Dermis blood vessel endothelial cell (primary cell): ENCODE measurements at regions not wholly inside any gene's neighbourhood (a gene's known extent, or its start where the extent isn't known, plus 50 kb on each side); places are given as distances from the start of the nearest gene placed in this dataset.

Source experiments
- DNase-seq: peaks from one replicate; pipeline ENCODE4 v3.0.0; 2010

GRCh38 chr3:27945229-27945628, 223.1 kb upstream of the EOMES start:
- DNase-seq = no peak

- DNase-seq = no peak
Measured at GRCh38 chr3:27960133-27960532, 238.0 kb upstream of the EOMES start.

DNA sequence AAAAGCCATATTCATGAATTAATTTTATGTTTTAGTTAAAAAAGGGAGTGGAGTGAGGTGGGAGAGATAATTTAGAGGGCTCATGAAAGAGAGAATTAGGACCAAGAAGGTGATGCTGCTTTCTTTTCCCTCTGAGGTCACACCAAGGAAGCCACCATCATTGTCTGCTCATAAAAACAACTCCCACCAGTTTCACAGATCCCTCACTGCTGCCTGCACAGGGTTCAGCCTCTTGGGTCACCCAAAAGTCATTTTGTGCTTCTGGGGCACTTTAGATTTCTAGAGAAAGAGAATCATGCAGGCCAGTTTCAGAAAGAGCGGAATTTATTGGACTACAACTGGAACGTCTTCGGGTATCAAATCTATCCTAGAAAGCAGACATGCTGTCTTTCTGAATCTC, 241.4 kb upstream of the EOMES start:
- DNase-seq = no peak

DNA sequence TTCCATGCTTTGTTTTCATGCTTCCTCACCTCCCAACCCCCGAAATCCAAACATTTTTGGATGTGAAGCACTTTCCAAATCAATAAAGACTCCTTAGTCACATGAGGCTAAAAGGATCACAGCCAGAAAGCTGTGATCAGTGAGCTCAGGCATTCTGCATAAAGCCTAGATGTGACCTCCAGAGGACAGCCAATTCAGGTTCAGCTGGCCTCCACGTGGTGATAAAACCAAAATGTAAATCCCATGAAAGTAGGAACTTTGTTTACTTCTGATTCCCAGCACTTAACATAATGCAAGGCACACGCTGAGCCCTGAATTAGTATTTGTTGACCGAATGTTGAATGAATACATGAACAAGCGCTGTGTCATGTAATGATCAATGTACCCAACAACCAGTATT, 249.5 kb upstream of the EOMES start:
- DNase-seq = no peak

GRCh38 chr3:27976933-27977332, 254.8 kb upstream of the EOMES start:
- DNase-seq = peak; percentile 4

DNA sequence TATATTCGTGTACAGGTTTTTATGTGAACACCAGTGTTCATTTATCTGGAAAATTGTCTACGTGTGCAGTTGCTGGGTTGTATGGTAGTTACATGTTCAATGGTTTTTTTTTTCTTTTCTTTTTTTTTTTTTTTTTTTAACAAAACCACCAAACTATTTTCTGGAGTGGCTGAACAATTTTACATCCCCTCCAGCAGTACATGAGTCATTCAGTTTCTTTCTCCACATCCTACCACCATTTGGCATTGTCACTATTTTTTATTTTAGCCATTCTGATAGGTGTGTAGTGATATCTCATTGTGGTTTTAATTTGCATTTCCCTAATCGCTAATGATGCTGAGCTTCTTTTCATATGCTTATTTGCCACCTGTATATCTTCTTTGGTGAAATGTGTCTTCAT, 256.3 kb upstream of the EOMES start:
- DNase-seq = no peak

GRCh38 chr3:27985369-27986035, 255.9 kb upstream of the CMC1 start:
- no peak for DNase-seq

DNA sequence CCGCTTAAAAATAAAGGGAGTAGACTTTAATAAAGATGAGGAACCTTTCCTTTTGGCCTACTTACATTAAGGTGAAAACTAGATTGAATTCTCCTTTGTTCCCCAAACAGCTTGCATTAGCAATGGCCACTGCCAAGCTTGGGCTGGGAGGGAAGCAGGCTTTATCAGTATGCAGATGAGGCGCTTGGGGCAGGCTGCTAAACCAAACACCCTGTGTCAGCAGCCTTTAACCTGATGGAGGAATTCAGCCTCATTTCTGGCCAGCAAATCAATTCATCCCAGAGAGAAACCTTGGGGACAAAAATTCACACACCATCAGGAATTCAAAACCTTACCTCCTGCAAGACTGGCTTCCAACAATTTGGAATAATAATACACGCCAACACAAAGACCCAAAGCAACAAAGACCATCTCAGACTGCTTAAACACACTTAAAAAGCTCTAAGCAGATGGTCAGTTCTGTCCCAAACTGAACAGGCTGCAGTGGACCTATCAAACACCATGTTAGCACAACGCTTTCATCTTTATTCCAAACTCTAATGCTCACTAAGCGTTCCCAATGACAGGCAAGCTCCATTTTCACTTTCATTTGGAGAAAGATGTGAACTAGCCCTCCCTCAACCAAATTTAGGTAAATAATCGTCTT, 255.1 kb upstream of the CMC1 start:
- DNase-seq = no peak

- no peak for DNase-seq
Measured at GRCh38 chr3:27990324-27990723, 251.1 kb upstream of the CMC1 start.

DNA sequence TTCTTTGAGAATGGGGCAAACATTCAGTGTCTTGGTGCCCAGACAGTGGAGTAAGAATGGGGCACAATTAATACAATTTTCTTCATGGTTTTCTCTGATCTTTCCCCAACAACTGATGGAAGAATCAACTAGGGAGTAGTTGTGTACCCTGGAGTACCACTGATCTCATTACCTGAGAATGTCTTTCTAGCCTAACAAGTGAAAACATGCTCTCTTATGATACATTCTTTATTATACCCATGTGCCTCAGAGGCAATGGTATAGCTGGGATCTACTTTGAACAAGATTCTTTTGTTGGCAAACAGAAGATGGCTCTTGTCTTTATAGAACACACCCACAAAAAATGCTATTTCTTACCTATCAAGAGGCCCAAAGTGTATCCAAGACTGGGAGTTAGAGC, 250.6 kb upstream of the CMC1 start:
- DNase-seq = no peak

- DNase-seq = no peak
Measured at GRCh38 chr3:27993051-27993450, 248.4 kb upstream of the CMC1 start.

DNA sequence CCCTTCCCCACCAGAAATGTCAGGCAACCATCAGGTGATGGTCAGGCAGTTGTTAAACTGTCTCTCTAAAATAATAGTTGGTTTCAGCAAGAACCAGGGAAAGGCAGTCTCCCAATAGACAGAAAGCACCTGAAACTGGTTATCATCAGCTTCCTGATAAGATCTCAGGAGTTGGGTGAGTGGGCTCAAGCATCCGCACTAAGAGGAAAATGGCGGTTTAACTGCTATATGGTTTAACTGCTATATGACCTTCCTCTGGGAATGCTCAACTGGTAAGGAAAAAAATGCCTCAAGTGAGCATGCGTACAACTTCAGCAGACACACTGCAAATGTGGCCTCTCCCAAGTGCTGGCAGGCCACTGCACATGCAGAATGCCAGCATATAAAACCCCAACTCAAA, 240.8 kb upstream of the CMC1 start:
- no peak for DNase-seq

DNA sequence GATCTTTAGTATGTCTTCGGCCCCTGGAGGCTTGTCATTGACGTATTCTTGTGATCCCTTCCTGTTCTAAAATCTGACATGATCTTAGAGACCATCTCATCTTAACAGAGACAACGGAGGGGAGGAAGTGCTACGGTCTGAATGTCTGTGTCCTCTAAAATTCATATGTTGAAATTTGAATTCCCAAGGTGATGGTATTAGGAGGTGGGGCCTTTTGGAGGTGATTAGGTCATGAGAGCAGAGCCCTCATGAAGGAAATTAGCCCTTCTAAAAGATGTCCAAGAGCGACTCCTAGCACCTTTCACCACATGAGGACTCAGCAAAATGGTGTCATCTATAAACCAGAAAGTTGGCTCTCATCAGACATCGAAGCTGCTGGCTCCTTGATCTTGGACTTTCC, 233.2 kb upstream of the CMC1 start:
- DNase-seq = no peak

- no peak for DNase-seq
Measured at GRCh38 chr3:28012830-28013229, 228.6 kb upstream of the CMC1 start.

GRCh38 chr3:28013864-28014473, 227.4 kb upstream of the CMC1 start:
- DNase-seq = no peak

GRCh38 chr3:28018925-28019718, 222.3 kb upstream of the CMC1 start:
- DNase-seq = no peak

DNA sequence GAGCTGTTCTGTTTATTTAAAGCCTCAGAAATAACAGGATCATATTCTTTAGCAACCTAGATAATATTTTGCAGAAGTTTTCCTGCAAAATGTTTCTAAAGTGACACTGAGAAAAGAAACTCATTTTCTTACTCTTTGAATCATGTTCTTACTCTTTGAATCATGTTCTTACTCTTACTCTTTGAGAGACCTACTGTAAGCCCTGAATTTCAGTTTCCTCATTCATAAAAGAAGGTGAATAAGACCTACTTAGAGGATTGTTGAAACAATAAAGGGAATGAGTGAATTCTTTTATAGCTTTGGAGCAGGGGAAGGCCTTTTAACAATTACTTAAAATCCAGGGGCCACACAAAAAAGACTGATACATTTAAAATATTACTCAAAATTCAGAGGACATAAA, 221.7 kb upstream of the CMC1 start:
- DNase-seq = no peak

DNA sequence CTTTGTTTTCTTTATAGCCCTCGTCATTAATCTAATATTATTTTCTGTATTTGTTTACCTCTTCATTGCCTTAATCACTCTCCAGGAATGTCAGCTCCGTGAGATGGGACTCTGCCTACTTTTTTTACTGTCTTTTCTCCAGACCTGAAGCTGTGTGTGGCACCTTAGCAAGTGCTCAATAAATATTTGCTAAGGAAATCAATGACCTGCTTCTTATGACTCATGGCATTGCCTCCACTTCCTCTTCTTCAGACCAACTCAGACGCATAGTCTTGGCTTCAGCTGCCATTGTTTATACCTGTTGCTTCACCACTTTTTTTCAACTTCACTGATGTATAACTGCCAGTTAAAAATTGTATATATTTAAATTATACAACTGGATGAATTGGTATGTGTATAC, 218.5 kb upstream of the CMC1 start:
- no peak for DNase-seq

GRCh38 chr3:28028554-28028953, 212.9 kb upstream of the CMC1 start:
- no peak for DNase-seq

GRCh38 chr3:28033059-28033784, 208.2 kb upstream of the CMC1 start:
- no peak for DNase-seq

- no peak for DNase-seq
Measured at GRCh38 chr3:28036599-28037575, 204.5 kb upstream of the CMC1 start.

- DNase-seq = no peak
Measured at GRCh38 chr3:28039234-28039633, 202.2 kb upstream of the CMC1 start.
